Keratinocyte (primary cell): ENCODE measurements at regions not wholly inside any gene's neighbourhood (a gene's known extent, or its start where the extent isn't known, plus 50 kb on each side); places are given as distances from the start of the nearest gene placed in this dataset.

Experiments used
- EZH2 ChIP-seq: IDR thresholded peaks from one replicate; pipeline ENCODE4 v1.6.1; 2012; ENCODE audit warnings: inconsistent platforms, mild to moderate bottlenecking, low read length, moderate library complexity
- TF ChIP-seq, protein P1 (sequence below), 3 experiments: IDR thresholded peaks in 1 of 3; conservative IDR thresholded peaks in 1 of 3; optimal IDR thresholded peaks in 1 of 3; 2 replicates in 2 of 3; 3 replicates in 1 of 3; pipeline versions ENCODE3 to v1.5.1; 2011; ENCODE audit warnings: low read length in 3 of 3, mild to moderate bottlenecking in 3 of 3, moderate library complexity in 2 of 3, control low read depth in 1 of 3, inconsistent platforms in 1 of 3; ENCODE audit not compliant: insufficient read depth in 2 of 3; ENCODE audit errors: extremely low read depth in 1 of 3

DNA sequence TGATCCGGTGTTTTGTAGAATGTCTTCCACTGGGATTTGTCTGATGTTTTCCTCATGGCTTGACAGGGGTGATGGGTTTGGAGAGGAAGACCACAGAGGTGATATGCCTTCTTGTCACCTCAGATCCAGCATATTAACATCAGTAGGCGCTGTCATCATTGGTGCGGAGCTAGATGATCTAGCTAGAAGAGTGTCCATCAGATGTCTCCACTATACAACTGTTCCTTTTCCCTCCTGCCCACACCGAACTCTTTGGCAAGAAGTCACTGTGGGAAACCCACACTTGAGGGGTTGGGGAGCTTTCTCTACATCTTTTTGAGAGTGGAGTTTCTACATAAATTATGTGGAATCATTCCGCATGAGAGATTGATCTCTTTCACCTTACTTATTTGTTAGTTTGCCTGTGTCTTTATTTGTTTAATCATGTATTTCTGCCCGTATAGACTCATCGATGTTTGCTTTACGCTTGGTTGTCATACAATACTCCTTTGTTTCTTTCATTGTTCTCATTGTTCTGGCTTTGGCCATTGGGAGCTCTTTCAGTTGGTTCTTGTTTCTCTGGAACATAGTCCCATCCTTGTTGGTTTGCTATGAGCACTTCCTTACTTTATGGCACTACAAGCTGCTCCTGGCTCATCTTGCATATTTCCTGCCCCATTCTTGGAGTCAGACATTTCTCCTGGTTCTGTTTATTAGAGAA, 1420.3 kb downstream of the BRD1 start:
- TF ChIP-seq, protein P1, sequence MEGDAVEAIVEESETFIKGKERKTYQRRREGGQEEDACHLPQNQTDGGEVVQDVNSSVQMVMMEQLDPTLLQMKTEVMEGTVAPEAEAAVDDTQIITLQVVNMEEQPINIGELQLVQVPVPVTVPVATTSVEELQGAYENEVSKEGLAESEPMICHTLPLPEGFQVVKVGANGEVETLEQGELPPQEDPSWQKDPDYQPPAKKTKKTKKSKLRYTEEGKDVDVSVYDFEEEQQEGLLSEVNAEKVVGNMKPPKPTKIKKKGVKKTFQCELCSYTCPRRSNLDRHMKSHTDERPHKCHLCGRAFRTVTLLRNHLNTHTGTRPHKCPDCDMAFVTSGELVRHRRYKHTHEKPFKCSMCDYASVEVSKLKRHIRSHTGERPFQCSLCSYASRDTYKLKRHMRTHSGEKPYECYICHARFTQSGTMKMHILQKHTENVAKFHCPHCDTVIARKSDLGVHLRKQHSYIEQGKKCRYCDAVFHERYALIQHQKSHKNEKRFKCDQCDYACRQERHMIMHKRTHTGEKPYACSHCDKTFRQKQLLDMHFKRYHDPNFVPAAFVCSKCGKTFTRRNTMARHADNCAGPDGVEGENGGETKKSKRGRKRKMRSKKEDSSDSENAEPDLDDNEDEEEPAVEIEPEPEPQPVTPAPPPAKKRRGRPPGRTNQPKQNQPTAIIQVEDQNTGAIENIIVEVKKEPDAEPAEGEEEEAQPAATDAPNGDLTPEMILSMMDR (optimal IDR thresholded peaks at IDR 0.05 in 1 of 3, IDR thresholded peaks at IDR 0.05 in 1 of 3, conservative IDR thresholded peaks at IDR 0.05 in 1 of 3; ENCODE audit: extremely low read depth in 1 of 3, insufficient read depth in 2 of 3, low read length in 3 of 3), result no peak
- no peak for TF ChIP-seq EZH2
